Neural progenitor cell (in vitro differentiated cells): ENCODE measurements at regions not wholly inside any gene's neighbourhood (a gene's known extent, or its start where the extent isn't known, plus 50 kb on each side); places are given as distances from the start of the nearest gene placed in this dataset. TPM values are rescaled to one million over a fixed set of nuclear protein-coding genes. Genes with fewer than 3 reads are reported as not detected.

Experiments
- DNase-seq: peaks from one replicate; pipeline ENCODE4 v3.0.0-alpha.2; 2016; ENCODE audit warnings: low spot score
- H2AFZ ChIP-seq: fragments of 200-600 bp; sonication (generic); replicated peaks from 2 replicates; pipeline ENCODE4 v1.6.1; 2016; ENCODE audit warnings: antibody characterized with exemption
- H3F3A ChIP-seq: fragments of 200-600 bp; sonication (generic); 2 replicates; pipeline ENCODE4 v1.6.1; 2016; ENCODE audit warnings: antibody characterized with exemption, low read depth
- H3K27ac ChIP-seq: fragments of 200-600 bp; sonication (generic); 2 replicates; pipeline ENCODE4 v1.5.1; 2016; ENCODE audit warnings: mild to moderate bottlenecking
- H3K27me3 ChIP-seq: fragments of 200-600 bp; sonication (generic); 2 replicates; pipeline ENCODE4 v1.6.1; 2016; ENCODE audit warnings: mild to moderate bottlenecking, moderate library complexity
- H3K36me3 ChIP-seq: fragments of 200-600 bp; sonication (generic); 2 replicates; pipeline ENCODE4 v1.5.1; 2016
- H3K4me1 ChIP-seq: fragments of 200-600 bp; sonication (generic); 2 replicates; pipeline ENCODE4 v1.6.1; 2016; ENCODE audit warnings: mixed run types
- H3K4me2 ChIP-seq: fragments of 200-600 bp; sonication (generic); 2 replicates; pipeline ENCODE4 v1.6.1; 2016
- H3K4me3 ChIP-seq: fragments of 200-600 bp; sonication (generic); 2 replicates; pipeline ENCODE4 v1.5.1; 2016
- H3K79me2 ChIP-seq: fragments of 200-600 bp; sonication (generic); 2 replicates; pipeline ENCODE4 v1.6.1; 2016; ENCODE audit warnings: low read depth
- H3K9ac ChIP-seq: fragments of 200-600 bp; sonication (generic); 2 replicates; pipeline ENCODE4 v1.6.1; 2016
- H3K9me3 ChIP-seq: fragments of 200-600 bp; sonication (generic); 2 replicates; pipeline ENCODE4 v1.5.1; 2016; ENCODE audit warnings: low read depth
- H4K20me1 ChIP-seq: fragments of 200-600 bp; sonication (generic); 2 replicates; pipeline ENCODE4 v1.6.1; 2016; ENCODE audit warnings: low read depth
- H3K27ac Mint-ChIP-seq: 3 replicates; pipeline ENCODE4 v1.8.0; 2021; ENCODE audit warnings: mixed read lengths
- H3K27me3 Mint-ChIP-seq: 2 replicates; pipeline ENCODE4 v1.8.0; 2022; ENCODE audit warnings: low read depth, mild to moderate bottlenecking, inconsistent platforms, moderate library complexity, mixed read lengths; ENCODE audit not compliant: insufficient read depth
- H3K36me3 Mint-ChIP-seq: 3 replicates; pipeline ENCODE4 v1.8.0; 2021; ENCODE audit warnings: mixed read lengths
- H3K4me1 Mint-ChIP-seq: 3 replicates; pipeline ENCODE4 v1.8.0; 2021; ENCODE audit warnings: mixed read lengths
- H3K4me3 Mint-ChIP-seq: 3 replicates; pipeline ENCODE4 v1.8.0; 2021; ENCODE audit warnings: mild to moderate bottlenecking, moderate library complexity, mixed read lengths
- H3K9me3 Mint-ChIP-seq: 3 replicates; pipeline ENCODE4 v1.8.0; 2020; ENCODE audit warnings: mixed read lengths
- CTCF ChIP-seq: fragments of 200-600 bp; sonication (generic); IDR thresholded peaks from 2 replicates; pipeline ENCODE4 v1.5.1; 2017; ENCODE audit warnings: antibody characterized with exemption, mild to moderate bottlenecking
- EZH2 ChIP-seq: fragments of 200-600 bp; sonication (generic); IDR thresholded peaks from 2 replicates; pipeline ENCODE4 v1.6.1; 2017; ENCODE audit warnings: antibody characterized with exemption, mild to moderate bottlenecking, moderate library complexity
- EZH2phosphoT487 ChIP-seq: fragments of 200-600 bp; sonication (generic); IDR thresholded peaks from 2 replicates; pipeline ENCODE4 v1.6.1; 2017; ENCODE audit warnings: antibody characterized with exemption
- small RNA-seq: library from RNA; depleted of rRNA; stranded (forward); fragments of <200 nt; gene quantifications from one replicate; pipeline ENCODE3, GENCODE V24; 2015

DNA sequence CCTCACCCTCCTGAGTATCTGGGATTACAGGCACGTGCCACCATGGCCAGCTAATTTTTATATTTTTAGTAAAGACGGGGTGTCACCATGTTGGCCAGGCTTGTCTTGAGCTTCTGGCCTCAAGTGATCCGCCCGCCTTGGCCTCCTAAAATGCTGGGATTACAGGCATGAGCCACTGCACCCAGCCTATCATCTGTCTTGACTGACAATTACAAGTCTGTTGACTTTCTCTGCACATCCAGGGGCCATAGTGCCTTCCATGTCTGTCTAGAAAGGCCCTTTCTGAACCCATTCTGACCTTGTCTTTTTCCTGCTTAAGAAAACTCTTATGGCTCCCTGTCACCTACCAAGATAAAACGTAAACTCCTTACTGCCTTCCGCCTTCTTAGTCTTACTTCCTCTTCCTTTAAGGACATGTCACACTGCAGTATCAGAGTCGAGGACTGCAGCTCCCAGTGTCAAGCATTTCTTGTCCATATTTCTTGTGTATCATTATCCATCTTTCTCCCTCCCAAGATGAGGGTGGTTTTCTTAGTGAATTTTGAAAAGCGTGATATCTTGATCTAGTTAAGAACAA, 49.9 kb upstream of the SHB start:
- peaks cover 2% of the 10 kb centered on the region for H3K4me1 Mint-ChIP-seq
- Histone ChIP-seq H4K20me1 (no peaks in the 10 kb centered on the region), H3F3A (no peaks in the 10 kb centered on the region), H3K27me3 (no peaks in the 10 kb centered on the region), H3K4me2 (no peak overlapping the region), H3K4me3 (no peak overlapping the region), H3K9me3 (no peaks in the 10 kb centered on the region), H3K9ac (no peak overlapping the region), H3K27ac (no peak overlapping the region), H2AFZ (no peak overlapping the region), H3K36me3 (no peaks in the 10 kb centered on the region), H3K79me2 (no peaks in the 10 kb centered on the region), H3K4me1 (peaks cover 5% of the 10 kb centered on the region)
- TF ChIP-seq EZH2phosphoT487: no peak
- no peak for TF ChIP-seq CTCF
- no peak for TF ChIP-seq EZH2
- peaks cover 7% of the 10 kb centered on the region for H3K27me3 Mint-ChIP-seq
- no peaks in the 10 kb centered on the region for H3K36me3 Mint-ChIP-seq
- no peaks in the 10 kb centered on the region for H3K9me3 Mint-ChIP-seq
- no peak overlapping the region for H3K4me3 Mint-ChIP-seq
- no peak overlapping the region for H3K27ac Mint-ChIP-seq
- DNase-seq: no peak

Small RNA genes in the stretch of these regions (small RNA-seq; reads per million reads assigned to genes)
- not detected for gene RF00096
